SH-SY5Y (cell line): ENCODE measurements at regions not wholly inside any gene's neighbourhood (a gene's known extent, or its start where the extent isn't known, plus 50 kb on each side); places are given as distances from the start of the nearest gene placed in this dataset.

Experiments used
- GATA2 ChIP-seq: IDR thresholded peaks from 2 replicates; pipeline ENCODE4 v1.6.1; 2011; ENCODE audit warnings: mild to moderate bottlenecking, low read depth, low read length
- GATA3 ChIP-seq: IDR thresholded peaks from 2 replicates; pipeline ENCODE4 v1.6.1; 2011; ENCODE audit warnings: low read depth, mild to moderate bottlenecking, low read length, moderate library complexity

- TF ChIP-seq GATA2 (no peak), GATA3 (no peak)
These were observed 227.2 kb downstream of the SLCO4C1 start for GRCh38 chr5:102068870-102069269.
